HUDEP-2 (cell line): ENCODE measurements at regions not wholly inside any gene's neighbourhood (a gene's known extent, or its start where the extent isn't known, plus 50 kb on each side); places are given as distances from the start of the nearest gene placed in this dataset.
"Not testable (repeated sequence)": the region's sequence is repeated elsewhere in the genome, so short reads cannot be mapped to it uniquely, and the experiment has no call there.

Source experiments
- DNase-seq, 76 experiments: peaks; one replicate each; lab custom pipeline; 2025; ENCODE audit not compliant: unreplicated experiment in 76 of 76; lab: John Stamatoyannopoulos, UW

DNA sequence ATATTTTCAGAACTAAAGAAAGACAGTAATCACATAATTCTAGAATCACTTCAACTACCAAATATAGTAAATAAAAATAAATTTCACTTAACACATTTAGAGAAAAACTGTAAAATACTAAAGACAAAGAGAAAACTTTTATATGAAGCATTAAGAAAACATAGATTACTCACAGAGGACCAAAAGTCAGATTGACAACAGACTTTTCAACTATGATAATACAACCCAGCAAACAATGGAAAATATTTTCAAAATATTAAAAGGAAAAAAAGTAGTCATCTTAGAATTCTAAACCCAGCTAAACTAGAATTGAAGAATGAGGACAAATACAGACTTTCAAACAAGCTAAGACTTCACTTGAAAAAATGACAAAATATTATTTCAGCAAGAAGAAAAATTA lies 164.8 kb upstream of the ARID1B start:
- DNase-seq = no peak

DNA sequence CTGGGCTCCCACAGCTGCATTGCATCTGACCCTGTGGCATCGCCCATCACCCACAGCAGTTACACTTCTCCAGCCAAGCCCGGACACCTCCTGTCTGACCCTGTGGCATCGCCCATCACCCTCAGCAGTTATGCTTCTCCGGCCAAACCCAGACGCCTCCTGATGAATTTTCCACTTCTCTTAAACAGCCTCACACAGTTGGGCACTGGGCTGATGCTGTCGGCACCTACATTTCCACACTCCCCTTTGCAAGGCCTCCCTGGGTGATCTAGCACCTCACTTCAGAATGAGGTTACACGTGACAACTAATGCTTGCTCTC lies 175.2 kb upstream of the ARID1B start:
- no peak for DNase-seq

DNA sequence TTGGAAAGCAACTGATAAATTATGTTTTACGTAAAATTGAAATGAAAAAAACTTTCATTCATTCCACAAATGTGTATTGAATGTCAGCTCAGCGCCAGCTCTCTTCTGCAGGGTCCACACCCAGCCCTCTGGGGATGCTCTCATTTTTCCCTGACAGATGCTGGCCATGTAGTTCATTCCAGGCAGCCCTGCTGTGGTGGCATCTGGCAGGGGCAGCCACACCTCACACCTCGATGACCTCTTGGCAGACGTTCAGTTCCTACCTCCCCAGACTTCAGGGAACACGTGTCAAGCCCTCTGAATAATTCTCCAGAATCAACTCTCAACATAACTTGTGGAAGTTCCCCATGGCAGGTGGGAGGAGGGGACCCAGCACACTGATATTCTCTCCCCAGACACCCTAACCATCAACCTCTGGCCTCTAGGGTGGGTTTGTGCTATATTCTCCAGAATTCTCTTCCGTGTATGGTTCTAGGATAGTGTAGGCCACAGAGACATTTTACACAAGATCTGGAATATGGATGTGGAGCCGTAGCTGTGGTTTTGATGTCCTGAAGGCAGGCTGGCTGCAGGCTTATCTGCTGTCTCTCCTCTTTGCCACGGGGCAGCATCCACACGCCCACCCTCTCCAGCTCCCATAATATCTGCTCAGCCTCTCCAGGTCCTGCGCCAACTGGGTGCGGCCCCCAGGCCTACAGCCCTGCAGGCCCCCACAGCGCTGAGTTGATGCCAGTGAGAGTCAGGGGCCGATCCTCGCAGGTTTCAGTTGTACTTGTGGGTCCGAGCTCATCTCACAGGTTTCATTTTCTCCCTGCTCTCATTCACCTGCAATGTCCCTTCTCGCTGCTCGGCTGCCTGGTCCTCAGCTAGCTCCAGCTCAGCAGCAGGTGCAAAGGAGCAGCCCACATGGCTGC lies 175.8 kb upstream of the ARID1B start:
- no peak for DNase-seq

DNA sequence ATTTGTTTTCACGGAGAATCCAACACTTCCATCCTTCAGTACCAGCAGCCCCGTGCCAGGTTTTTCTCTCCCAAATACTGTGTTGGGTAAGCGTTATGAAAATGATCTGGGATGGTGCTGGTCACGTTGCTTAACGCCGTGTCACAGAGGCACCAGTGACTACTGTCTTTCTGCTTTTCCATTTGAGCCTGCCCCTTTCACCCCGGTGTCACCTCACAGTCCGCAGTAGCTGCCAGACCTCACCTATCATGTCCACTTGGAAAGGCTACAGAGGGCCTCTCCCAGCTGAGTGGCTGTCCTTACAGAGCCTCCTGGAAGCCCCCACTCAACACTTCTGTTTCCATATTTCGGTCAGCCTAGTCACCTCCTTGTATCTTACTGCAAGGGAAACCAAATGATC lies 176.5 kb upstream of the ARID1B start:
- DNase-seq = no peak

DNA sequence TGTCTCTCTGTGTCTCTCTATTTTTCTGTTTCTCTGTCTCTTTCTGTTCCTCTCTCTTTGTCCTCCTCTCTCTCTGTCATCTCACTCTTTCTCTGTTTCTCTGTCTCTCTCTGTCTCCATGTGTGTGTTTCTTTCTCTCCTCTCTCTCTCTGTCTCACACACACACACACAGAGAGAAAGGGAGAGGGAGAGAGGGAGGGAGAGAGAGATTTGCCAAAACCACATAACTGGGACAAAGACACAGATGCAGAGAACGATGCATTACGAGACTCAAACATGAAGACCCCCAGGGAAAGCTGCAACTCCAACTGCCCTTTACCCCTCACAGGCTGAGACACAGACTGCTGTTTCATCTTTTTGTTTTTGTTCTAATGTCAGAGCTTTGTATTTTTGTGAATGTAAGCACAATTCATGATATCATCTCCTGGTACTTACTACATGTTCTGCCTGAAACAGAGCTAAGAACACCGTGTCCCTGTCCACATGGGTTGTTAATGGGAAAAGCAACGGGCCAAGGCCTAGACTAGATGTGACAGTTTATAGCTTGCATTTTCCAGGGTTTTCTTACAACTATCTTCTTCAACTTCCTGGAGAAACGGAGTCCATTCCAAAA lies 177.1 kb upstream of the ARID1B start:
- no peak for DNase-seq

DNA sequence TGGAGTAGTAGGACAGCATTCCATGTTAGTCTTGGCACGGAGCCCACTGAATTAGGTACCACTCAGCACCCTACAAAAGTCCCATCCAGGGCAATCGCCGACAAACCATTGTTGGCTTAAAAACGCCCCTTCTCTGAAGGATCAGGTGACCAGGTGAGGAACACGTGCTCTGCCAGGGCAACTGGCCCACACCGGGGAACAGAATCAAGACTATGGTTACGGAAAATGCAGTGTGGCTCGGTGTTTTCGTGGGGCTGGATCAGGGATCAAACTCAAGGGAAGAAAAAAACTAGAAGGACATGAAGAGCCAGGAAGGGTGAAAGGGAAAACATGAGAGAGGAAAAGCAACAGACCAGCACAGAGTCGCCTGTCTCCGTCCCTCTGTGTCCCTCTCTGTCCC lies 177.8 kb upstream of the ARID1B start:
- no peak for DNase-seq

DNA sequence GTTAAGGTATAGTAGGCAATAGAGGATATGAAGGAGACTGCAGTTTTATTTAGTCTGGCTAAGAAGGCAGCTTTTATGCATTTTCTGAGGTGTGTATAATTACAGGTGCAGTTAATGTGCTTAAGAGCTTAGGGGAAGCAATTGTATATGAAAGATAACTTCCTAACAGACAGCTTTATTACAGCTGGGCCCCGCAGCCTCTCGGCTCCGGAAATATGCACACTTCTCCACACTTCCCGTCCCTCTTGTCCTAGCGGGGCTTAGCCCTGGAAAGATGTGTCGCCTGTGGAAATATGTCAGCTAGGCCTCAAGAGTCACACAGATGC lies 178.4 kb upstream of the ARID1B start:
- DNase-seq = no peak

DNA sequence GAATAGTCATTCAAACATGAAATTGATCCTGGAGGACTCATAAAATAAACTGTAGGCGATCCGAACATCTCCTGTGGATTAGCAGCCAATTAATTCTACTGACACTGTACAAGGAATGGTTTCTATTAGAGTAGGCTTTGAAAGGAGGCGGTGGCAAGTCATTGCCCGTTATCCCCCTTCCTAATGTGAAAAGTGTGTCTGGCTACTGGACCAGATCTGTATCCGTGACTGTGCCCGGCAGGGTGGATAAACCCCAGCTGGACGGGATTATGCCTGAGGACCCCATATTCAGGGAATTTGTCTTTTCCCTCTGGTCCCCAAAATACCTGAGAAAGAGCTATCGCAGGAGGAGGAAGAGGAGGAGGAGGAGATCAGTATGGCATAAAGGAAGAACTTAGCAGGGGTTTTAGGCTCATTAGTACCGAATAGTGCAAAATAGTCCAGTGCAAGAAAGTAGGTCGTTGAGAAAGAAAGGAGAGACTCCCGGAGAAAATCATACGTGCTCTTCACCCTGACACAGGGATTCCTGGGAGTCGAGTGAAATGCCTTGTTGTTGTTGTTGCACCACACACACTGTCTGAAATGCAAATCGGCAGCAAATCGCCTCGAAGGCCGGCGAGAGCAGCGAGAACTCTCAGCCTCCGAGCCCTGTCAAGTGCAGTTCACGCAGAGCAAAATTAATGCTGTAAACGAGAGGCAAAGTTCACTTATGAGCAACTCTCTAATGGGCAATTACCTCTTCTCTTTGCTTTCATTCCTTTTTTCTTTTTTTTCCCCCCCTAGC lies 178.9 kb upstream of the ARID1B start:
- no peak for DNase-seq

DNA sequence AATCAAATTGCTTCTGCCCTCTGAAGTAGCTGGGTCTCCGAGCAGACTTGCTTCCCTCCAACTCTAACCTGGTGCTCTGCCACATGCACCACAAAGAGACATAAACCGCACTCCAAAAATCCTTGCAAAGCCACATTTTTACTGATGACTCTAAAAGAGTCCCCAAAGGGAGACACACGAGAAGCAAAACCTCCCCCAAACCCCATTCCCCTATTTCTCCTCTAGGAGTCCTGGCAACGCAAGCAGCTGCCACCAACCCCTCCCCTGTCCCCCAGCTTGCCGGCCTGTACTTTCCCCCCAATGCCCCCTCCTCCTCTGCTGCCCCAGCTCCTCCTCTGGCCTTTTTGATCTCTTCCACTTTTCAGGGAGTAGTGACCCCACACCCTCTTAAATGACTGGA lies 180.1 kb upstream of the ARID1B start:
- DNase-seq = no peak

DNA sequence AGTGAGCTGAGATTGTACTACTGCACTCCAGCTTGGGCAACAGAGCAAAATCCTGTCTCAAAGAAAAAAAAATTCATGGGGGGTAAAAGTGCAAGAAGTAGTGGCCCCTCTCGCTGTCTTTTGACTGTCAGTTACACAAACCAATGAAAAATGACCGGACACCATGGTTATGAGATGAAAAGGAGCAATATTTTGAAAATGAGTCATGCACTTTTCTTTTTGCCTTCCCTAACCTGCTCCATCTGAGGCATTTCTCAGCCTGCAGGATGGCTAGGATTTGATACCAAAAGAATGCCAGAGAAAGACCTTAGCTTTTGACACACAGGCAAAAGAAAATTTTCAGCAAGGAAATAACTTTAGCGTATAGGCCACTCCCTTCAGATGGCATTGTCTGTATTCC lies 181.7 kb upstream of the ARID1B start:
- no peak for DNase-seq

DNA sequence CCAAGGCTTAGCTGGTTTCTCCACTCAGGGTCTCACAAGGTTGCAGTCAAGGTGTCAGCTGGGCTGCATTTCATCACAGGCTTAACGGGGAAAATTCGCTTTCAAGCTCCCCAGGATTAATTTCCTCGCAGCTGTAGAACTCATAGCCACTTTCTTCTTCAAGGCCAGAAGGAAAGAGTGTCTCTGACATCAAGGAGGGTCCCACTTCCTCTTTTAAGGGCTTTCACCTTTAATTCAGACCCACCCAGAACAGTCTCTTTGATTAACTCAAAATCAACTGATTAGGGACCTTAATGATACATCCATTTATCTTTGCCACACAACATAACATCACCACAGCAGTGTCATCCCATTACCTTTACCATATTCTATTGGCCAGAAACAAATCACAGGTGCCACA lies 183.3 kb upstream of the ARID1B start:
- no peak for DNase-seq

DNA sequence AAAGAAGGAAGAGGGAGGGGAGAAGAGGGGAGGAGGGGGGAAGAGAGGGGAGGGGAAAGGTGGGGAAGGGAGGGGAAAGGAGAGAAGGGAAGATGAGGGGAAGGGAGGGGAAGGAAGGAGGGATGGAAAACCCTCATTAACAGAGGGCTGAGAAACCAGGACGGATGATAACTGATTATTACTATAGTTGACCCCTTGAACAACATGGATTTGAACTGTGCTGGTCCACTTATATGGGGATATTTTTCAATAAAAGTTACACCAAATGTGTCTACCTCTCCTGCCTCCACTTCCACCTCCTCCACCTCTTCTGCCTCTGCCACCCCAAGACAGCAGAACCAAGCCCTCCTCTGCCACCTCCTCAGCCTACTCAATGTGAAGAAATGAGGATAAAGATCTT lies 184.1 kb upstream of the ARID1B start:
- DNase-seq = no peak

DNA sequence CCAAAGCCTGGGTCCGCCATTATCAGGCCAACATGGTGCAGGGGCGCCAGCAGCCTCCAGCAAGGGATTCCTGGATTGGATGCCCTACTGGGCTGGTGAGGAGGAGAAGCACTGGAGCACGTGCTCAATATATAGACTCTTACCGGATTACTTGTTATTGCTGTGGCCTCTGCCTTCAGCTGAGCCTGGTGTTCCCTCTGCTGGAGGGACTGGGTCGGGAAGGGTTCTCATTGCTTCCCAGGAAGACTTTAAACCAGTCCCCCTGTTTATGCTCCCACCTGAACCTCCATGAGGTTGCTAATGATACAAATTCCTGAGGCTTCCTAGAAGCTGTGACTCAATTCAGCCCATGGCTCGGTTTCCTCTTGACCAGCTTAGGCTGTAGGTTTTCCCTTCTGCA lies 186.7 kb upstream of the ARID1B start:
- no peak for DNase-seq

DNA sequence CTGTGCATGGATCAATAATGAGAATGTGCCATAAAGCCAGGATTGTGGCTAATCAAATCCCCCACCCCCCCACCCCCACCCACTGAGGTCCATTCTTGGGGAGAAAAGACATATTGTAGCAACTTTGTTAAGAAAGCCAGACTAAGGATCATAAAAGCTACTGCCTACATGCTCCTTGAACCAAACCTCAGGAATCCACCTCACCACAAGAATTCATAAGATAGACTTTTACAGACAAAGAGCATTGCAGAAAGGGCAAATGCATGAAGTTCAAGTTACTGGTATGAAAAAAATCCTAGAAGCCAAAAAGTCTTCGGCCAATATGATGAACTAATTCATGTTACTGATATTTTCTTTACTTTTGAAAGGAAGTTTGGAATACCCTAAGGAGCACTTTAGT lies 187.9 kb upstream of the ARID1B start:
- no peak for DNase-seq

DNA sequence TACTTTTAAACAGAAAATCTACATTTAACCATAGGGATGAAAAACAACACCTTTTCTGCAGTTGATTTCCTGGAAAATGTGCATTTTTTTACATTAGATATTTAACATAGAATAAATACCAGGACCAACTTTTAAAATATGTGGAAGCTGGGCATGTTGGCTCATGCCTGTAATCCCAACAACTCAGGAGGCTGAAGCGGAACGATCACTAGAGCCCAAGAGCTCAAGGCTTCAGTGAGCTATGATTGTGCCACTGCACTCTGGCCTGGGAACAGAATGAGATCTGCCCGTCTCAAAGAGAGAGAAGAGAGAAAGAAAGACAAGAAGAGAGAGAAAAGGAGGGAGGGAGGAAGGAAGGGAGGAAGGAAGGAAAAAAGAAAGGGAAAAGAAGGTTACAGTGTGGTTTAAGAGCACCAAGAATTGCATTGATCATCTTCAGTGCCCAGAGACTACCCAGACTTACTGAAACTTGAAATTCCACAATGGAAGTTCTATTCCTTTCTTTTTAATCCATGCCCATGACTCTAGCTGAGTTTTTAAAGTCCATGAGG lies 189.4 kb upstream of the ARID1B start:
- DNase-seq = no peak

DNA sequence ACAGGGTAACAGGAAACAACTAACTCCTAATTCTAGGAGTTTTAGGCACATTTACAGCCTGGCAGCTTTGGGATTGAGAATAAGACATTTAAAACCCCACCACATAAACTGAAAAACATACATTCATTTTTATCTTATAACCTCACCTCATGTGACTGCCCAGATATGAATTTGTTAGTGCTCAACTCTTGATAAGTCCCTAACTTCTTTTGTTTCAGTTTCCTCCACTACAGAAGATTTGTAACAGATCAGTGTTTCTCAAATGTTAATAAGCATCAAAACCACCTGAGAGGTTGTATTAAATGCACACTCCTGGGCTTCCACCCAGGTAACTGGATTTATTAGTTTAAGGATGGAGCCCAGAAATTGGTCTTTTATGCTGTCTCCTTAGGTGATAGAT lies 190.1 kb upstream of the ARID1B start:
- no peak for DNase-seq

DNA sequence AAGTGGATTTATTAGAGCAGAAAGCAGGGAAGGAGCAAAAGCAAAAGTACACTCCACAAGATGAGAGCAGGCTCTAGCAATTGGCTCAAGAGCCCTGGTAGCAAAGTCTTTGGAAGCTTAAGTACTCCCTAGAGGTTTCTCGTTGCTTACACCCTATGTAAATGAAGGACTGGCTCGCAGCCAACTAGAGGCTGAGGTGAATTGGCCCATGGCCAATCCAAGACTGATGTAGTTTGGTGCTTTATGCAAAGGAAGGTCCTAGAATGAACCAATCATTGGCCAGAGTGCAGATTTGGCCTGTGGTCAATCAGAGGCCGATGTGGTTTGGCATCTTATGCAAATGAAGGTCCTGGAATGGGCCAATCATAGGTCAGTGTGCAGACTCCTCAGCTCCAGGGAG lies 191.3 kb upstream of the ARID1B start:
- no peak for DNase-seq

DNA sequence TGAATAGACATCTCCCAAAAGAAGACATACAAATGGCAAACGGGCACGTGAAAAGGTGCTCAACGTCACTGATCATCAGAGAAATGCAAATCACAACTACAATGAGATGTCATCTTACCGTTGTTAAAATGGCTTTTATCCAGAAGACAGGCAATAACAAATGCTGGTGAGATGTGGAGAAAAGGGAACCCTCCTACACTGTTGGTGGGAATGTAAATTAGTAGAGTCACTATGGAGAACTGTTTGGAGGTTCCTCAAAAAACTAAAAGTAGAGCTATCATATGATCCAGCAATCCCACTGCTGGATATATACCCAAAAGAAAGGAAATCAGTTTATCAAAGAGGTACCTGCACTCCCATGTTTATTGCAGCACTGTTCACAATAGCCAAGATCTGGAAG lies 193.1 kb upstream of the ARID1B start:
- DNase-seq = not testable (repeated sequence)

DNA sequence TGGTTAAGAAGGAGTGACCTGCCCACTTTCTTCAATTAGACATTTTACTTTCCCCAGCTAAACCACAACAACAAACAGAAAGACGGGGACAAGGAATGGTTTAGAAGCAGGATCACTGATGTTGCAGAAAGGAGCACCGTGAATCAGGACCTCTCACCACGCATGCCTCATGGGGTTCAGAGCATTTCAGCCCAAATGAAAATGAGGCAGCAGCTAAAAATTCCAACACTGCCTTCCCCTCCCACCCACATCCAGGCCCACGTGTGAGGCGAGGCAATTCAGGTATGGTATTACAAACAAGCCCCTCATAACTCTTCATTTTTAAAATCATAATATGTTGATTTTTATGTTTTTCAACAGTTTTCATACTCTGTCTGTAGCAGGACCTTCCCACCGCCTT lies 194.1 kb upstream of the ARID1B start:
- no peak for DNase-seq

DNA sequence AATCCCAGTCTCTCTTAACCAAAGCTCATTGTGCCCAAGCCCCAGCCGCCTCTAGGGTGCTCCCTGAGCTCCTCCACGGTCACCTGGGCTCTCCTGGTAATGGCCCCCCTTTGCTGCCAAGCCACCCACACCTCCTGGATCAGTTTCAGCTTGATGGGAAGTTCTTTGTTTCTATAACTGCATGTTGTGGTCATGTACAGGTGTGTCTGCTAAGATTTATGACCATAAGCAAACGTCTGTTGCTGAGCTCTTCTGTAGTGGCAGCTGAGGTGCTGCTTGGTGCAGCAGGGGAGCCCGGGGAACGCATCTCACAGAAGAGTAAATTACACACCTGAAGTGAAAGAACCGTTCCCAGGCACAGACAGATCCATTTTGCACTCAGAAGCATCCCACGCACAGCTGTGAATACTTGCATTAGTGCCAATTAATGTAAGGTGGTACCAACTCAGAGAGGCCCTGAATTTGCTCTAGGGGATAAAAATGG lies 194.6 kb upstream of the ARID1B start:
- DNase-seq = no peak

DNA sequence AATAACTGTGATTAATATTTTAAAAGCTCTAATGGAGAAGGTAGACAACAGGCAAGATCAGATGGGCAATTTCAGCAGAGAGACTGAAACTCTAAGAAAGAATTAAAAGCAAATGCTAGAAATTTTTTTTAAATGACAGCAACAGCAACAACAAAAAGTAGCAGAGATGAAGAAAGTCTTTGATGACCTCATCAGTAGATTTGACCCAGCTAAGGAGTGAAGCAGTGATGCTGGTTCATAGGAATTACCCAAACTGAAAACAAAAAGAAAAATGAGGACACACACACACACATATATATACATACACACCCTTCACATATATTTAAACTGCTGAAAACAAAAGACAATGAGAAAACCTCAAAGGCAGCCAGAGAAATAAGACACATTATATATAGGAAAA lies 197.6 kb upstream of the ARID1B start:
- no peak for DNase-seq

DNA sequence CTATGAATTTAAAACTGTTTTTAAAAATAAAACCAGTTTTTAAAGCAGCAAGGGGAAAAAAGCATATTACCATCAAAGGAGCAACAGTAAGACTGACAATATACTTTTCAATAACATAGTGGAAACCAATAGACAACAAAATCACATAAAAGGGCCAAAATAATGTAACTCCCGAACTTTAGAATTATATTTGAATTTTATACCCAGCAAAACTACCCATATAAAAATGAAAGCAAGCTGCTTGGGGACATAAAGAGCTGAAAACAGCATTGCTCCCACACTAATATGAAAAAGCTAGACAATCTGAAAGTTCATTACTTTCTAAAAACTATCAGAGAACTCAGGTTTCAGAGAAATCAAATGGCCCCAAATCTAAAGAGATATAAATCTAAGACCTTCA lies 199.4 kb upstream of the ARID1B start:
- no peak for DNase-seq
